DOHH2 (cell line): ENCODE measurements at regions not wholly inside any gene's neighbourhood (a gene's known extent, or its start where the extent isn't known, plus 50 kb on each side); places are given as distances from the start of the nearest gene placed in this dataset.

Experiments used
- CTCF ChIP-seq: fragments of 200-600 bp; sonication (generic); IDR thresholded peaks from one replicate; pipeline ENCODE4 v1.5.1; 2014; ENCODE audit warnings: antibody characterized with exemption, mild to moderate bottlenecking, low read depth, low read length; ENCODE audit not compliant: poor library complexity, severe bottlenecking
- EZH2phosphoT487 ChIP-seq: fragments of 200-600 bp; sonication (generic); IDR thresholded peaks from 2 replicates; pipeline ENCODE4 v1.6.1; 2017; ENCODE audit warnings: borderline replicate concordance, mild to moderate bottlenecking, antibody characterized with exemption, low read length, moderate library complexity, mixed read lengths

GRCh38 chr3:103367481-103367880 is 932.7 kb downstream of the ZPLD1 start:
- TF ChIP-seq CTCF (no peak), EZH2phosphoT487 (no peak)
